ENCODE measurements at regions not wholly inside any gene's neighbourhood (a gene's known extent, or its start where the extent isn't known, plus 50 kb on each side); places are given as distances from the start of the nearest gene placed in this dataset.

DNA sequence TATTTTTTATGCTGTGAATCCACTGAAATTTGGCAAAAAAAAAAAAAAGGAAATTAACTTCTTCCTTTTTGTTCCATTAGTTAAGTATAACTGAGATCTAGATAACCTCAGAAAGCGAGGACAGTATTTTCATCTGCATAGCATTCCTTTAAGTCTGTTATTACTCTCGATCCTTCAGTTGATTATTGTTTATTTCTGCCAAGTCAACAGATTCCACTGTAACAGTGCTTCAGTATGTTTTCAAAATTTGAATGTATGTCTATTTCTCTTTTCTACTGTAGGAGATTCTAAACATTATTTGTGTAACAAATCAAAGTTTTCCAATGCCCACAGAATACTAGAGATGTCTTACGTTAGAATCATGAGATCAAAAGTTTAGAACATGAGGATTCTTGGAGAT, 133.1 kb upstream of the RGPD4 start:
- Histone ChIP-seq H3K27ac (no peak overlapping the region), H3K9me3 (no peaks in the 10 kb centered on the region), H3K4me1 (no peaks in the 10 kb centered on the region), H3K4me3 (no peak overlapping the region), H3K27me3 (no peaks in the 10 kb centered on the region), H3K36me3 (no peaks in the 10 kb centered on the region)
- ATAC-seq (no peak), DNase-seq (no peak)
- intact Hi-C loops (cut with DNase I; ENCODE audit: low total_unique reads), result no loop called here
- in situ Hi-C loops (cut with MboI; ENCODE audit: low sequenced_read_pairs in 4 of 4), result no loop called here
- TF ChIP-seq POLR2A (IDR thresholded peaks at IDR 0.05), result no peak
- TF ChIP-seq, protein P1, sequence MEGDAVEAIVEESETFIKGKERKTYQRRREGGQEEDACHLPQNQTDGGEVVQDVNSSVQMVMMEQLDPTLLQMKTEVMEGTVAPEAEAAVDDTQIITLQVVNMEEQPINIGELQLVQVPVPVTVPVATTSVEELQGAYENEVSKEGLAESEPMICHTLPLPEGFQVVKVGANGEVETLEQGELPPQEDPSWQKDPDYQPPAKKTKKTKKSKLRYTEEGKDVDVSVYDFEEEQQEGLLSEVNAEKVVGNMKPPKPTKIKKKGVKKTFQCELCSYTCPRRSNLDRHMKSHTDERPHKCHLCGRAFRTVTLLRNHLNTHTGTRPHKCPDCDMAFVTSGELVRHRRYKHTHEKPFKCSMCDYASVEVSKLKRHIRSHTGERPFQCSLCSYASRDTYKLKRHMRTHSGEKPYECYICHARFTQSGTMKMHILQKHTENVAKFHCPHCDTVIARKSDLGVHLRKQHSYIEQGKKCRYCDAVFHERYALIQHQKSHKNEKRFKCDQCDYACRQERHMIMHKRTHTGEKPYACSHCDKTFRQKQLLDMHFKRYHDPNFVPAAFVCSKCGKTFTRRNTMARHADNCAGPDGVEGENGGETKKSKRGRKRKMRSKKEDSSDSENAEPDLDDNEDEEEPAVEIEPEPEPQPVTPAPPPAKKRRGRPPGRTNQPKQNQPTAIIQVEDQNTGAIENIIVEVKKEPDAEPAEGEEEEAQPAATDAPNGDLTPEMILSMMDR (IDR thresholded peaks at IDR 0.05 in 4 of 5, conservative IDR thresholded peaks at IDR 0.05 in 1 of 5), result no peak

DNA sequence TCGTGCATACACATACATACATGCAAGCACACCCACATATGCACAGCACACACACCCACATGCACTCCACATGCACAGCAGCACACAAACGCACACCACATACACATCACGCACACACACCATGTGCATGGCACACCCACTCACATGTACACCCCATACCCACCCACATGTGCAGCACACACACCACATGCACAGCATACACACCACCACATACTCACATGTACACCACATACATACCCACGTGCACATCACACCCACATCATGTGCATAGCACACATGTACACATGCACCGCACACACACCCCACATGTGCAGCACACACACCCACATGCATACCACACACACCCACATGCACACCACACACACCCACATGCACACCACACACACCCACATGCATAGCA, 132.0 kb upstream of the RGPD4 start:
- Histone ChIP-seq H3K9me3 (no peaks in the 10 kb centered on the region), H3K36me3 (no peaks in the 10 kb centered on the region), H3K4me3 (no peak overlapping the region), H3K27me3 (no peaks in the 10 kb centered on the region), H3K4me1 (no peaks in the 10 kb centered on the region), H3K27ac (no peak overlapping the region)
- no peak for TF ChIP-seq POLR2A (IDR thresholded peaks at IDR 0.05)
- TF ChIP-seq, protein P1 (IDR thresholded peaks at IDR 0.05 in 4 of 5, conservative IDR thresholded peaks at IDR 0.05 in 1 of 5), result no peak
- intact Hi-C loops (cut with DNase I; ENCODE audit: low total_unique reads) (no loop called here), in situ Hi-C loops (cut with MboI; ENCODE audit: low sequenced_read_pairs in 4 of 4) (no loop called here)
- ATAC-seq, result no peak
- no peak for DNase-seq

DNA sequence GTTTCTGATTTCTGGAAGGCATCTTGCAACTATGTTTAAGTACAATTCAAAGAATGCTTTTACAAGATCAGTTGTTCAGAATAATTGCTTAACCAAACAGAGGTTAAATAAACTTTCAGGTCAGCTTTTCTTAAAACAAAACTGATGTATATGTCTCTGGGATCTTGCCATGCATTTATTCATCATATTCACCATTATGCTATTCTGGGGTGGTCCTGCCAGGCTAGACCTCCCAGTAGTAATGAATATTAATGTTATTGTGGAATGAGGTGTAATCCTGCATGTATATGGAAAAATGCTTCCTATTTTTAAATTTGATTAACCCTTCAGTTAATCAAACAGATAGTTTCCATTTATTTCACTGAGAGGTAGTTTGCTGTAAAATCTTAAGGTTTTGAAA, 129.3 kb upstream of the RGPD4 start:
- no peak overlapping the region for H3K27ac ChIP-seq
- DNase-seq (no peak), ATAC-seq (no peak)
- H3K27me3 ChIP-seq, result no peaks in the 10 kb centered on the region
- no peaks in the 10 kb centered on the region for H3K4me1 ChIP-seq
- no peaks in the 10 kb centered on the region for H3K36me3 ChIP-seq
- TF ChIP-seq POLR2A (IDR thresholded peaks at IDR 0.05), result no peak
- TF ChIP-seq, protein P1 (IDR thresholded peaks at IDR 0.05 in 4 of 5, conservative IDR thresholded peaks at IDR 0.05 in 1 of 5), result no peak
- in situ Hi-C loops (cut with MboI; ENCODE audit: low sequenced_read_pairs in 4 of 4), result no loop called here
- intact Hi-C loops (cut with DNase I; ENCODE audit: low total_unique reads), result no loop called here
- no peak overlapping the region for H3K4me3 ChIP-seq
- H3K9me3 ChIP-seq, result no peaks in the 10 kb centered on the region

DNA sequence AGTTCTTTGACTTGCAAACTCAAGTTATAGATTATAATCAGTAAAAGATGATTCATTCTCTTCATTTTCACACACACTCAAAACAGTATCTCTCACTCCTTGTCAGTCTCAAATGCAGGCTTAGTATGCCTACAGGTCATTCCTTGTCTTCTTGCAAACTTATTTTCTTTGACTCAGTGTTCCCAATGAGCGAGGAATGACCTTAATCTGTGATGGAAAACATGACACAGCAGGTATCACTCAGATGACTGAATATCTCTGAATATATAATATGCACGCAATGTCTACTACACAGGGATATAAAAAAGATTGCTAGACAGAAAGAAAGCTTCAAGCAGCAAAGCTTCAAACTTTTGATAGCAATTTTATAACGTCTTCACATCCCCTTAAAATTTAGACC, 127.8 kb upstream of the RGPD4 start:
- Histone ChIP-seq H3K4me3 (no peak overlapping the region), H3K36me3 (no peaks in the 10 kb centered on the region), H3K9me3 (no peaks in the 10 kb centered on the region), H3K27me3 (no peaks in the 10 kb centered on the region), H3K27ac (no peak overlapping the region), H3K4me1 (no peaks in the 10 kb centered on the region)
- no peak for DNase-seq
- in situ Hi-C loops (cut with MboI; ENCODE audit: low sequenced_read_pairs in 4 of 4), result no loop called here
- TF ChIP-seq POLR2A (IDR thresholded peaks at IDR 0.05), result no peak
- TF ChIP-seq, protein P1 (IDR thresholded peaks at IDR 0.05 in 4 of 5, conservative IDR thresholded peaks at IDR 0.05 in 1 of 5), result no peak
- no peak for ATAC-seq
- intact Hi-C loops (cut with DNase I; ENCODE audit: low total_unique reads), result no loop called here

DNA sequence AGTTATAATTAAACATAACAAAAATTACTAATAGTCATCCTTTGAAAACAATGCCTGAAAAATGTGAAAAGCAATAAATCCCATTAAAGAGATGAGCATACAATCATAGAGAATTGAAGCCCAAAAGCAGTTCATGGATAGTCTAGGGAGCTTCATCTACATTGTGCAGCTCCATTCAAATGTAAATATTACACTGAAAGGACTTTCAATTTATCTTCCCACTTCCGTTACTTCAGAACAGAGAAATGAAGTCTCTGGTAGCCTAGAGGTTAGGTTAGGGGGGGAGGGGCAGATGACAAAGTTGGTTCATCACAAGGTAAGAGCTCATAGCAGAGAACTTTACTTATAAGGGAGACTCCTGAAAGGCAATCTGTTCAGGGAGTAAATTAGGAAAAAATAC, 126.6 kb upstream of the RGPD4 start:
- no peak overlapping the region for H3K27ac ChIP-seq
- no peak overlapping the region for H3K4me3 ChIP-seq
- H3K9me3 ChIP-seq, result no peaks in the 10 kb centered on the region
- H3K4me1 ChIP-seq, result no peaks in the 10 kb centered on the region
- H3K36me3 ChIP-seq, result no peaks in the 10 kb centered on the region
- ATAC-seq (no peak), DNase-seq (no peak)
- TF ChIP-seq POLR2A (IDR thresholded peaks at IDR 0.05), result no peak
- TF ChIP-seq, protein P1 (IDR thresholded peaks at IDR 0.05 in 4 of 5, conservative IDR thresholded peaks at IDR 0.05 in 1 of 5), result no peak
- intact Hi-C loops (cut with DNase I; ENCODE audit: low total_unique reads) (no loop called here), in situ Hi-C loops (cut with MboI; ENCODE audit: low sequenced_read_pairs in 4 of 4) (no loop called here)
- no peaks in the 10 kb centered on the region for H3K27me3 ChIP-seq

All from gastrocnemius medialis (tissue), 4 donors.